ENCODE measurements at regions not wholly inside any gene's neighbourhood (a gene's known extent, or its start where the extent isn't known, plus 50 kb on each side); places are given as distances from the start of the nearest gene placed in this dataset.

- H3K27me3 ChIP-seq, result no peaks in the 10 kb centered on the region
- 80% methylated on average over 2 of the region's 2 CpGs for WGBS
These were observed 512.7 kb downstream of the DHX35 start for GRCh38 chr20:39474879-39475278.

DNA sequence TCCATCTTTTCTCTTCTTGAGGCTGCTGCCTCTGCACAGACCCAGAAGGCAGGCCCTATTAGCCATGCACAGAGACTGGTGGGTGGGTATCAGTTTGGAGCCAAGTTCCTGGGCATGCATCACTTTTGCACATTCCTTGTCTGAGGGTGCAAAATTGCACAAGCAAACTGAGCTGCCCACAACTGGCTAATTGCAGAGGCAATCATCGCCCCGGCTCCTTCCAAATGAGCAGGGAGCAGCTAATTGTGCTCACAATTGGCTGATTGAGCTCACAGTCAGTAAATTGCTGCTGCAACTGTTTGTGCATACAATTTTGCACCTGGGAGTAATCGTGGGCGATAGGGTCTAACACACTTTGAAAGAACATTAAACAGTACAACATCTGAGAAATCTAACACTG lies 511.4 kb downstream of the DHX35 start:
- Histone ChIP-seq H3K9me3 (no peaks in the 10 kb centered on the region), H3K27ac (no peak overlapping the region), H3K4me3 (no peak overlapping the region), H3K36me3 (no peaks in the 10 kb centered on the region), H3K4me1 (no peaks in the 10 kb centered on the region), H3K27me3 (no peaks in the 10 kb centered on the region)
- DNase-seq (ENCODE audit: low spot score in 2 of 2), result no peak
- whole genome bisulfite sequencing, result 80% methylated on average over 4 of the region's 4 CpGs
- no peak for TF ChIP-seq EP300 (IDR thresholded peaks at IDR 0.05)

More at GRCh38 chr20:39474879-39475278, 512.7 kb downstream of the DHX35 start:
- no peaks in the 10 kb centered on the region for H3K36me3 ChIP-seq
- TF ChIP-seq CTCF (IDR thresholded peaks at IDR 0.05) (no peak), POLR2AphosphoS5 (IDR thresholded peaks at IDR 0.05) (no peak), EP300 (IDR thresholded peaks at IDR 0.05) (no peak), POLR2A (IDR thresholded peaks at IDR 0.05) (no peak)
- H3K4me1 ChIP-seq, result no peaks in the 10 kb centered on the region
- no peak overlapping the region for H3K4me3 ChIP-seq
- no peak overlapping the region for H3K27ac ChIP-seq
- no peaks in the 10 kb centered on the region for H3K9me3 ChIP-seq
- DNase-seq (ENCODE audit: low spot score in 2 of 2), result no peak

DNA sequence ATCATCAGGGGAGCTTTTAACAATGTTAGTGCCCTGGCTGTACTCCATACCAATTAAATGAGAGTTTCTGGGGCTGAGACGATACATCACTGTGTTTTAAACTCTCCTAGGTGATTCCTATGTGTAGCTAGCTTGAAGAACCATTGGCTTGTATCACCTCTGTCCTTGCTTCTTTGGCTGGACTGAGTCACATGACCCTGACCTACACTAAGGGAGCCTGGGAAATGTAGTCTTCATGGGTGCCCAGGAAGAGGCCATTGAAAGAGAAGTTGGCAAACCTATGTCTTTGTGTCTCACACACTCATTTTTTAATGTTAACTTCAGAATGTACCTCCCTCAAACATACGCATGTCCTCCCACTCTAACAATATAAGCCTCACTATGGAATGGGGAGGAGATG lies 506.6 kb downstream of the DHX35 start:
- Histone ChIP-seq H3K27ac (no peak overlapping the region), H3K27me3 (no peaks in the 10 kb centered on the region), H3K9me3 (no peaks in the 10 kb centered on the region), H3K4me3 (no peak overlapping the region), H3K36me3 (no peaks in the 10 kb centered on the region), H3K4me1 (no peaks in the 10 kb centered on the region)
- TF ChIP-seq POLR2A (IDR thresholded peaks at IDR 0.05) (no peak), POLR2AphosphoS5 (IDR thresholded peaks at IDR 0.05) (no peak), EP300 (IDR thresholded peaks at IDR 0.05) (no peak), CTCF (IDR thresholded peaks at IDR 0.05) (no peak)
- WGBS, result 92% methylated on average over 2 of the region's 2 CpGs
- DNase-seq (ENCODE audit: low spot score in 2 of 2), result no peak

DNA sequence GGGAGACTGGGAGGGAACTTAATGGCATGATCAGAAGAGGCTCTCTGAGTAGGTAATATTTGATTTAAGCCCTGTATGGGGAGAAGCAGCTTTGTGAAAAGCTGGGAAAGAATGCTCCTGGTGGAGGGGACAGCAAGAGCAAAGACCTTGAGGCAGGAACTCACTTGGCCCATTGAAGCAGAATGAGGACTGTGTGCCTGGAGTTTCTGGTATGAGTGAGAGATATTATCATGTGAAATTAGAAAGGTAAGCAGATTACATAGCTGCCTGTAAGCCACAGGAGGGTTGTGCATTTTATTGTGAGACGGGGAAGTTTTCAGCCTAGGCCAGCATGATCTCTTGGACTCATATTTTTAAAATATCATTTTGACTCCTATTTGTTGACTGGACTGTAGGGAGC lies 502.1 kb downstream of the DHX35 start:
- H3K4me1 ChIP-seq, result peaks cover 9% of the 10 kb centered on the region
- no peaks in the 10 kb centered on the region for H3K9me3 ChIP-seq
- no peak for TF ChIP-seq POLR2AphosphoS5 (IDR thresholded peaks at IDR 0.05)
- no peak for TF ChIP-seq EP300 (IDR thresholded peaks at IDR 0.05)
- TF ChIP-seq POLR2A (IDR thresholded peaks at IDR 0.05), result no peak
- no peak for TF ChIP-seq CTCF (IDR thresholded peaks at IDR 0.05)
- 76% methylated on average over 1 of the region's 1 CpG for WGBS
- H3K27ac ChIP-seq, result no peak overlapping the region
- DNase-seq (ENCODE audit: low spot score in 2 of 2), result no peak
- no peaks in the 10 kb centered on the region for H3K36me3 ChIP-seq
- no peak overlapping the region for H3K4me3 ChIP-seq
- H3K27me3 ChIP-seq, result no peaks in the 10 kb centered on the region

DNA sequence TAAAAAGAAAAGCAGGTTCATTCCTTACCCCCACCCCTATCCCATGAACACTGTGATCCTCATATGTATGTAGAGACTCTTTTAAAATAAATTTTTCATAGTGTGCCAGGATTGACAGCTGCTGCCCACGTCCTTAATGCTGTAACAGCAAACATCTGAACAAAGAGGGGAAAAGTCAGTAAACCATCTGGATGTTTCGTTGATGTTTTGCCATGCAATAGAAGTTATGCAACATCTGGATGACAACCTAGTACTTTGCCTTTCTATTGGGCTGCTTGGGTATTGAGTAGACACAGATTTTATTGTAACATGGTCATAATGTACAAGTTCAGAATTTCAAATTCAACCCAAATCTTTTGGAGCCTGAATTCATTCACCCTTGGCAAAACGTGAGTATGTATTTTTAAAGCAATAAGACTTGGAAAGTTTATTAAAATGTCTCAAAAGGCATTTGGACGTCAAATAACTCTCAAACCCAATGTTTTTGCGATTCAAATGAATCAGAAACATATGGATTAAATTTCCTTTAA lies 500.3 kb downstream of the DHX35 start:
- H3K36me3 ChIP-seq, result no peaks in the 10 kb centered on the region
- no peaks in the 10 kb centered on the region for H3K9me3 ChIP-seq
- WGBS, result 51% methylated on average over 5 of the region's 5 CpGs
- H3K4me3 ChIP-seq, result no peak overlapping the region
- H3K27ac ChIP-seq, result no peak overlapping the region
- TF ChIP-seq POLR2AphosphoS5 (IDR thresholded peaks at IDR 0.05) (no peak), EP300 (IDR thresholded peaks at IDR 0.05) (no peak), CTCF (IDR thresholded peaks at IDR 0.05) (no peak), POLR2A (IDR thresholded peaks at IDR 0.05) (no peak)
- no peak for DNase-seq (ENCODE audit: low spot score in 2 of 2)
- H3K4me1 ChIP-seq, result peaks cover 9% of the 10 kb centered on the region
- H3K27me3 ChIP-seq, result no peaks in the 10 kb centered on the region

GRCh38 chr20:39458452-39458851 lies 496.3 kb downstream of the DHX35 start:
- TF ChIP-seq POLR2A (IDR thresholded peaks at IDR 0.05), result no peak
- TF ChIP-seq CTCF (IDR thresholded peaks at IDR 0.05), result no peak
- TF ChIP-seq EP300 (IDR thresholded peaks at IDR 0.05), result no peak
- no peak for TF ChIP-seq POLR2AphosphoS5 (IDR thresholded peaks at IDR 0.05)
- no peak for DNase-seq (ENCODE audit: low spot score in 2 of 2)
- Histone ChIP-seq H3K36me3 (no peaks in the 10 kb centered on the region), H3K4me3 (no peak overlapping the region), H3K4me1 (peaks cover 9% of the 10 kb centered on the region), H3K27me3 (no peaks in the 10 kb centered on the region), H3K27ac (no peak overlapping the region), H3K9me3 (no peaks in the 10 kb centered on the region)
- 89% methylated on average over 1 of the region's 1 CpG for WGBS
